OCI-LY1 (cell line): ENCODE measurements at regions not wholly inside any gene's neighbourhood (a gene's known extent, or its start where the extent isn't known, plus 50 kb on each side); places are given as distances from the start of the nearest gene placed in this dataset.

Source experiments
- CTCF ChIP-seq: fragments of 200-600 bp; sonication (generic), shearing (Covaris generic); IDR thresholded peaks from 2 replicates; pipeline ENCODE4 v1.5.1; 2017; ENCODE audit warnings: mild to moderate bottlenecking, antibody characterized with exemption, low read length, moderate library complexity, mixed read lengths
- EZH2 ChIP-seq: fragments of 200-600 bp; sonication (generic), shearing (Covaris generic); IDR thresholded peaks from 2 replicates; pipeline ENCODE4 v1.8.0; 2017; ENCODE audit warnings: borderline replicate concordance, mixed run types, mild to moderate bottlenecking, antibody characterized with exemption, low read length, moderate library complexity, mixed read lengths

DNA sequence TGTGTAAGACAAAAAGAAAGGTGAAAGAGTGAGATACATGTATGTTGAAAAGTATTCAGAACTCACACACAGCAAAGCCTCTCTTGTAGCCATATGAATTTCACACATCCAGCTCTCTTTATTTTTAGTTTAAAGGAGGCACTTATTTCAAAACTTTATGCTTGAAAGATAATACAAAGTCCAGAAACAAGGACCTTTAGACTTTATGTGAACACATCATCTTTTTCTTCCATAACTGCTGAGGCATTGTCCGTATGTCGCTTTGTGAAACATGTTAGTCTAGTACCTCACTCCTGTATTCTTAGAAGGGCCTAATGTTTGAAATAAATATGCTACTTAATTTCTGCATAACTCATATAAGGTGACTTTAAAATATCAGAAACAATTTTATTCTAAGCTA is 763.4 kb downstream of the GBE1 start:
- no peak for TF ChIP-seq CTCF
- TF ChIP-seq EZH2: no peak
